ENCODE measurements at regions not wholly inside any gene's neighbourhood (a gene's known extent, or its start where the extent isn't known, plus 50 kb on each side); places are given as distances from the start of the nearest gene placed in this dataset.

DNA sequence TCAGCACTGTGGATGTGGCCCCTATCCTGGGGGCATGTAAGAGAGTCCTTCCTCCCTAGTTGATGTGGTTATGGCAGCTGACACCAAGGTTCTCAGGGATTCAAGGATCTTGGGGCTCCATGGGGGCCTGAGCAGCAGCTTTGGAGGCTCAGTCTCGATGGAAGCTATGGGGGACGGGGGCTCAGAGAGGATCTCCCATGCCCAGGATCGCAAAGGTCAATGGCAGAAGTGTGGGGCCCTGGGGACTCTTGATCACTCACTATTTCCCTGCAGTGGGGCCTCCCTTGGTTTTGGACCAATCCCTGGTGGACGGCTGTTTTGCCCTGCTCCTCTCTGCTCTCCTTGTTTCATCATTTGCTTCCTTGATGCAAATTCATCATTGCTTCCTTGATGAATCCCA is 885.9 kb downstream of the CDH8 start:
- no peak for TF ChIP-seq POLR2A (IDR thresholded peaks at IDR 0.05)
- TF ChIP-seq, protein P1, sequence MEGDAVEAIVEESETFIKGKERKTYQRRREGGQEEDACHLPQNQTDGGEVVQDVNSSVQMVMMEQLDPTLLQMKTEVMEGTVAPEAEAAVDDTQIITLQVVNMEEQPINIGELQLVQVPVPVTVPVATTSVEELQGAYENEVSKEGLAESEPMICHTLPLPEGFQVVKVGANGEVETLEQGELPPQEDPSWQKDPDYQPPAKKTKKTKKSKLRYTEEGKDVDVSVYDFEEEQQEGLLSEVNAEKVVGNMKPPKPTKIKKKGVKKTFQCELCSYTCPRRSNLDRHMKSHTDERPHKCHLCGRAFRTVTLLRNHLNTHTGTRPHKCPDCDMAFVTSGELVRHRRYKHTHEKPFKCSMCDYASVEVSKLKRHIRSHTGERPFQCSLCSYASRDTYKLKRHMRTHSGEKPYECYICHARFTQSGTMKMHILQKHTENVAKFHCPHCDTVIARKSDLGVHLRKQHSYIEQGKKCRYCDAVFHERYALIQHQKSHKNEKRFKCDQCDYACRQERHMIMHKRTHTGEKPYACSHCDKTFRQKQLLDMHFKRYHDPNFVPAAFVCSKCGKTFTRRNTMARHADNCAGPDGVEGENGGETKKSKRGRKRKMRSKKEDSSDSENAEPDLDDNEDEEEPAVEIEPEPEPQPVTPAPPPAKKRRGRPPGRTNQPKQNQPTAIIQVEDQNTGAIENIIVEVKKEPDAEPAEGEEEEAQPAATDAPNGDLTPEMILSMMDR (IDR thresholded peaks at IDR 0.05) = no peak
